Effector memory CD8-positive, alpha-beta T cell (primary cell): ENCODE measurements at regions not wholly inside any gene's neighbourhood (a gene's known extent, or its start where the extent isn't known, plus 50 kb on each side); places are given as distances from the start of the nearest gene placed in this dataset.

ENCODE experiments used
- ATAC-seq: fragments of 150-1000 bp; cut with Tn5 transposase; replicated peaks from 2 replicates; pipeline ENCODE4 v1.10.0; 2021; ENCODE audit warnings: mild to moderate bottlenecking, moderate library complexity
- DNase-seq, 3 experiments: peaks; one replicate each; pipeline ENCODE4 v3.0.0; 2021
- H3K27ac Mint-ChIP-seq, 2 donors: one replicate each; pipeline ENCODE4 v1.8.0; 2022; ENCODE audit warnings: mild to moderate bottlenecking in 2 of 2, mixed read lengths in 2 of 2, moderate library complexity in 2 of 2
- H3K27me3 Mint-ChIP-seq, 2 donors: one replicate each; pipeline ENCODE4 v1.8.0; 2022; ENCODE audit warnings: mixed read lengths in 2 of 2
- H3K36me3 Mint-ChIP-seq: one replicate; pipeline ENCODE4 v1.8.0; 2022; ENCODE audit warnings: mild to moderate bottlenecking, moderate library complexity, mixed read lengths; ENCODE audit not compliant: insufficient read depth
- H3K4me1 Mint-ChIP-seq, 2 donors: one replicate each; pipeline ENCODE4 v1.8.0; 2022; ENCODE audit warnings: low read depth in 2 of 2, mixed read lengths in 2 of 2
- H3K4me3 Mint-ChIP-seq, 2 donors: one replicate each; pipeline ENCODE4 v1.8.0; 2022; ENCODE audit warnings: mild to moderate bottlenecking in 2 of 2, mixed read lengths in 2 of 2, moderate library complexity in 2 of 2
- H3K9me3 Mint-ChIP-seq, 2 donors: one replicate each; pipeline ENCODE4 v1.8.0; 2022; ENCODE audit warnings: mixed read lengths in 2 of 2

- H3K27ac Mint-ChIP-seq, result no peak overlapping the region
These were observed 208.5 kb upstream of the ACVR2A start for GRCh38 chr2:147636238-147636882.

GRCh38 chr2:147634826-147635225 is 210.0 kb upstream of the ACVR2A start:
- DNase-seq, result no peak
- no peak for ATAC-seq
- H3K27me3 Mint-ChIP-seq, result no peaks in the 10 kb centered on the region
- no peaks in the 10 kb centered on the region for H3K4me1 Mint-ChIP-seq
- no peak overlapping the region for H3K27ac Mint-ChIP-seq
- H3K4me3 Mint-ChIP-seq, result no peak overlapping the region
- no peaks in the 10 kb centered on the region for H3K36me3 Mint-ChIP-seq
- H3K9me3 Mint-ChIP-seq, result peaks cover 0 to 3% of the 10 kb centered on the region in 2 donors

More at GRCh38 chr2:147636238-147636882, 208.5 kb upstream of the ACVR2A start:
- H3K36me3 Mint-ChIP-seq, result no peaks in the 10 kb centered on the region
- no peaks in the 10 kb centered on the region for H3K4me1 Mint-ChIP-seq
- DNase-seq (no peak), ATAC-seq (no peak)
- H3K4me3 Mint-ChIP-seq, result no peak overlapping the region
- H3K9me3 Mint-ChIP-seq, result peaks cover 0 to 4% of the 10 kb centered on the region in 2 donors
- H3K27me3 Mint-ChIP-seq, result no peaks in the 10 kb centered on the region

GRCh38 chr2:147632198-147632597 is 212.6 kb upstream of the ACVR2A start:
- no peak overlapping the region for H3K4me3 Mint-ChIP-seq
- H3K36me3 Mint-ChIP-seq, result no peaks in the 10 kb centered on the region
- ATAC-seq, result no peak
- peaks cover 0 to 1% of the 10 kb centered on the region in 2 donors for H3K9me3 Mint-ChIP-seq
- no peak overlapping the region for H3K27ac Mint-ChIP-seq
- H3K27me3 Mint-ChIP-seq, result no peaks in the 10 kb centered on the region
- no peak for DNase-seq
- no peaks in the 10 kb centered on the region for H3K4me1 Mint-ChIP-seq

- H3K9me3 Mint-ChIP-seq, result peaks cover 0 to 1% of the 10 kb centered on the region in 2 donors
- no peak overlapping the region for H3K4me3 Mint-ChIP-seq
- ATAC-seq, result no peak
- no peaks in the 10 kb centered on the region for H3K27me3 Mint-ChIP-seq
- no peak for DNase-seq
- H3K4me1 Mint-ChIP-seq, result no peaks in the 10 kb centered on the region
- H3K36me3 Mint-ChIP-seq, result no peaks in the 10 kb centered on the region
- H3K27ac Mint-ChIP-seq, result no peak overlapping the region
These were observed 213.5 kb upstream of the ACVR2A start for GRCh38 chr2:147631294-147631693.

- no peaks in the 10 kb centered on the region for H3K27me3 Mint-ChIP-seq
- no peak overlapping the region for H3K27ac Mint-ChIP-seq
- no peak for ATAC-seq
- H3K4me3 Mint-ChIP-seq, result no peak overlapping the region
- no peaks in the 10 kb centered on the region for H3K4me1 Mint-ChIP-seq
- no peak for DNase-seq
- H3K36me3 Mint-ChIP-seq, result no peaks in the 10 kb centered on the region
- peaks cover 0 to 1% of the 10 kb centered on the region in 2 donors for H3K9me3 Mint-ChIP-seq
These were observed 214.2 kb upstream of the ACVR2A start for GRCh38 chr2:147630585-147630984.

- Mint-ChIP-seq H3K27me3 (no peaks in the 10 kb centered on the region), H3K4me1 (no peaks in the 10 kb centered on the region), H3K9me3 (peaks cover 0 to 1% of the 10 kb centered on the region in 2 donors), H3K36me3 (no peaks in the 10 kb centered on the region), H3K27ac (no peak overlapping the region), H3K4me3 (no peak overlapping the region)
- ATAC-seq (no peak), DNase-seq (no peak)
These were observed 215.8 kb upstream of the ACVR2A start for GRCh38 chr2:147628971-147629421.

GRCh38 chr2:147623328-147623727 is 221.5 kb upstream of the ACVR2A start:
- Mint-ChIP-seq H3K36me3 (no peaks in the 10 kb centered on the region), H3K4me3 (no peak overlapping the region), H3K4me1 (peaks cover 0 to 2% of the 10 kb centered on the region in 2 donors), H3K27me3 (no peaks in the 10 kb centered on the region), H3K27ac (no peak overlapping the region), H3K9me3 (no peaks in the 10 kb centered on the region)
- DNase-seq (no peak), ATAC-seq (peak; percentile 82)

GRCh38 chr2:147621656-147622197 is 223.1 kb upstream of the ACVR2A start:
- ATAC-seq, result no peak
- H3K27me3 Mint-ChIP-seq, result no peaks in the 10 kb centered on the region
- H3K4me1 Mint-ChIP-seq, result peaks cover 0 to 2% of the 10 kb centered on the region in 2 donors

GRCh38 chr2:147619808-147620207 is 225.0 kb upstream of the ACVR2A start:
- ATAC-seq, result no peak
- H3K27ac Mint-ChIP-seq, result no peak overlapping the region
- no peaks in the 10 kb centered on the region for H3K9me3 Mint-ChIP-seq
- no peaks in the 10 kb centered on the region for H3K36me3 Mint-ChIP-seq
- no peaks in the 10 kb centered on the region for H3K27me3 Mint-ChIP-seq
- H3K4me1 Mint-ChIP-seq, result peaks cover 0 to 2% of the 10 kb centered on the region in 2 donors
- H3K4me3 Mint-ChIP-seq, result no peak overlapping the region
- no peak for DNase-seq

More at GRCh38 chr2:147621656-147622197, 223.1 kb upstream of the ACVR2A start:
- no peaks in the 10 kb centered on the region for H3K9me3 Mint-ChIP-seq
- no peak for DNase-seq
- H3K27ac Mint-ChIP-seq, result no peak overlapping the region
- no peak overlapping the region for H3K4me3 Mint-ChIP-seq
- H3K36me3 Mint-ChIP-seq, result no peaks in the 10 kb centered on the region

- ATAC-seq, result no peak
- Mint-ChIP-seq H3K27me3 (no peaks in the 10 kb centered on the region), H3K4me1 (no peaks in the 10 kb centered on the region), H3K36me3 (no peaks in the 10 kb centered on the region), H3K27ac (no peak overlapping the region), H3K4me3 (no peak overlapping the region), H3K9me3 (peaks cover 0 to 1% of the 10 kb centered on the region in 2 donors)
- no peak for DNase-seq
These were observed 229.1 kb upstream of the ACVR2A start for GRCh38 chr2:147615726-147616125.

GRCh38 chr2:147614979-147615470 is 229.8 kb upstream of the ACVR2A start:
- Mint-ChIP-seq H3K36me3 (no peaks in the 10 kb centered on the region), H3K4me1 (no peaks in the 10 kb centered on the region), H3K4me3 (no peak overlapping the region), H3K9me3 (peaks cover 0 to 1% of the 10 kb centered on the region in 2 donors), H3K27ac (no peak overlapping the region), H3K27me3 (no peaks in the 10 kb centered on the region)
- no peak for ATAC-seq
- no peak for DNase-seq

GRCh38 chr2:147614471-147614870 is 230.4 kb upstream of the ACVR2A start:
- Mint-ChIP-seq H3K4me1 (no peaks in the 10 kb centered on the region), H3K9me3 (peaks cover 0 to 1% of the 10 kb centered on the region in 2 donors), H3K36me3 (no peaks in the 10 kb centered on the region), H3K4me3 (no peak overlapping the region), H3K27ac (no peak overlapping the region), H3K27me3 (no peaks in the 10 kb centered on the region)
- ATAC-seq (no peak), DNase-seq (no peak)

- H3K27ac Mint-ChIP-seq, result no peak overlapping the region
- peaks cover 0 to 1% of the 10 kb centered on the region in 2 donors for H3K9me3 Mint-ChIP-seq
- DNase-seq, result no peak
- no peak overlapping the region for H3K4me3 Mint-ChIP-seq
- no peak for ATAC-seq
- H3K36me3 Mint-ChIP-seq, result no peaks in the 10 kb centered on the region
- no peaks in the 10 kb centered on the region for H3K4me1 Mint-ChIP-seq
- H3K27me3 Mint-ChIP-seq, result no peaks in the 10 kb centered on the region
These were observed 234.3 kb upstream of the ACVR2A start for GRCh38 chr2:147610496-147611040.

GRCh38 chr2:147609301-147609700 is 235.5 kb upstream of the ACVR2A start:
- H3K36me3 Mint-ChIP-seq, result no peaks in the 10 kb centered on the region
- H3K4me1 Mint-ChIP-seq, result no peaks in the 10 kb centered on the region
- H3K4me3 Mint-ChIP-seq, result no peak overlapping the region
- no peaks in the 10 kb centered on the region for H3K27me3 Mint-ChIP-seq
- H3K9me3 Mint-ChIP-seq, result peaks cover 0 to 1% of the 10 kb centered on the region in 2 donors
- no peak overlapping the region for H3K27ac Mint-ChIP-seq
- no peak for DNase-seq
- no peak for ATAC-seq
